Keratinocyte (primary cell): ENCODE measurements at regions not wholly inside any gene's neighbourhood (a gene's known extent, or its start where the extent isn't known, plus 50 kb on each side); places are given as distances from the start of the nearest gene placed in this dataset.

Experiments
- DNase-seq: peaks from one replicate; pipeline ENCODE4 v3.0.0-alpha.2; 2011; ENCODE audit warnings: low read depth, missing footprints, low spot score
- FAIRE-seq: peaks from 2 replicates; lab custom pipeline; 2011; peaks lifted over from hg19 to GRCh38; lab: Jason Lieb, UNC
- H2AFZ ChIP-seq: 2 replicates; pipeline ENCODE4 v1.6.0; 2012; ENCODE audit warnings: low read length, control low read depth, inconsistent platforms; ENCODE audit not compliant: control insufficient read depth
- H3K27ac ChIP-seq: 2 replicates; pipeline ENCODE4 v1.5.1; 2011; ENCODE audit warnings: low read length; ENCODE audit not compliant: control insufficient read depth, insufficient read depth
- H3K27me3 ChIP-seq: 3 replicates; pipeline ENCODE4 v1.6.0; 2011; ENCODE audit warnings: low read length; ENCODE audit not compliant: control insufficient read depth, insufficient read depth; ENCODE audit errors: extremely low read depth
- H3K36me3 ChIP-seq, 2 experiments: 2 replicates in 1 of 2; 3 replicates in 1 of 2; pipeline ENCODE4 v1.5.1; 2011; ENCODE audit warnings: low read length in 2 of 2, mild to moderate bottlenecking in 1 of 2; ENCODE audit not compliant: control insufficient read depth in 2 of 2, insufficient read depth in 2 of 2; ENCODE audit errors: extremely low read depth in 1 of 2
- H3K4me1 ChIP-seq: 3 replicates; pipeline ENCODE4 v1.5.1; 2011; ENCODE audit warnings: low read length; ENCODE audit not compliant: control insufficient read depth, insufficient read depth; ENCODE audit errors: extremely low read depth
- H3K4me2 ChIP-seq: 3 replicates; pipeline ENCODE4 v1.6.0; 2011; ENCODE audit warnings: low read depth, low read length; ENCODE audit not compliant: control insufficient read depth, insufficient read depth; ENCODE audit errors: extremely low read depth
- H3K4me3 ChIP-seq, 3 experiments: fragments of 200-600 bp in 1 of 3; sonication (generic) in 1 of 3; 2 replicates in 2 of 3; 3 replicates in 1 of 3; pipeline ENCODE4 v1.5.1; 2011 to 2016; ENCODE audit warnings: low read length in 3 of 3, mild to moderate bottlenecking in 3 of 3, control low read depth in 2 of 3, inconsistent platforms in 1 of 3, low read depth in 1 of 3, mixed read lengths in 1 of 3, mixed run types in 1 of 3, moderate library complexity in 1 of 3; ENCODE audit not compliant: control insufficient read depth in 2 of 3, insufficient read depth in 2 of 3; ENCODE audit errors: extremely low read depth in 1 of 3
- H3K79me2 ChIP-seq: 2 replicates; pipeline ENCODE4 v1.6.0; 2012; ENCODE audit warnings: low read length; ENCODE audit not compliant: control insufficient read depth, insufficient read depth
- H3K9ac ChIP-seq: 3 replicates; pipeline ENCODE4 v1.6.0; 2011; ENCODE audit warnings: low read length; ENCODE audit not compliant: control insufficient read depth, insufficient read depth; ENCODE audit errors: extremely low read depth
- H3K9me1 ChIP-seq: 3 replicates; pipeline ENCODE4 v1.6.0; 2011; ENCODE audit warnings: low read length; ENCODE audit not compliant: control insufficient read depth, insufficient read depth; ENCODE audit errors: extremely low read depth
- H3K9me3 ChIP-seq: 2 replicates; pipeline ENCODE4 v1.5.1; 2012; ENCODE audit warnings: low read depth, low read length; ENCODE audit not compliant: control insufficient read depth
- H4K20me1 ChIP-seq: 3 replicates; pipeline ENCODE4 v1.6.0; 2011; ENCODE audit warnings: low read length; ENCODE audit not compliant: control insufficient read depth, insufficient read depth; ENCODE audit errors: extremely low read depth
- EZH2 ChIP-seq: IDR thresholded peaks from one replicate; pipeline ENCODE4 v1.6.1; 2012; ENCODE audit warnings: inconsistent platforms, mild to moderate bottlenecking, low read length, moderate library complexity
- dilution Hi-C: fragments of 300-500 bp; cut with MboI; formaldehyde crosslinking; loops from one replicate; pipeline ENCODE4 v1.7.0; 2020; ENCODE audit warnings: low sequenced_read_pairs; ENCODE audit not compliant: extremely low pct_ligation_motif_present
- TF ChIP-seq, protein P1 (sequence below), 3 experiments: IDR thresholded peaks in 1 of 3; conservative IDR thresholded peaks in 1 of 3; optimal IDR thresholded peaks in 1 of 3; 2 replicates in 2 of 3; 3 replicates in 1 of 3; pipeline versions ENCODE3 to v1.5.1; 2011; ENCODE audit warnings: low read length in 3 of 3, mild to moderate bottlenecking in 3 of 3, moderate library complexity in 2 of 3, control low read depth in 1 of 3, inconsistent platforms in 1 of 3; ENCODE audit not compliant: insufficient read depth in 2 of 3; ENCODE audit errors: extremely low read depth in 1 of 3

DNA sequence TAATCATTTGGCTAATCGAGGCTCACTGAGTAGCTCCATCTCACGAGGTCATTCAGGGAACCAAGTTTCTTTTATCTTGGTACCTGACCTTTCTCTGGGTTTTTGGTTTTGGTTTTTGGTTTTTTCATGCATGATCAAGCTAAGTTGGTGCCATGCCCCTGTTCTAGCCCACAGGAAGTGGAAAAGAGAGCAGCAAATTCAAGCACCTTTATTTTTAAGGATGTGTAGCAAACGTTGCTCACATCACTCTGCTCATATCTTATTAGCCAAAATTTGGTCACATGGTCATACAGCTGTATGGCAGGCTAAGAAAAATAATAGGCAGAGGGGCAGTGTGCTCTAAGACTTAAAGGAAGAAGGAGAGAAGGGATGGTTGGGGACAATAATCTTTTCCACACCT is 593.5 kb downstream of the DIAPH3 start:
- H2AFZ ChIP-seq = no peak overlapping the region
- H3K9me1 ChIP-seq = no peaks in the 10 kb centered on the region
- no peaks in the 10 kb centered on the region for H3K4me1 ChIP-seq
- H3K36me3 ChIP-seq = no peaks in the 10 kb centered on the region
- H3K27ac ChIP-seq = no peak overlapping the region
- no peak for DNase-seq
- FAIRE-seq = no peak
- no peak overlapping the region for H3K4me2 ChIP-seq
- no peaks in the 10 kb centered on the region for H3K9me3 ChIP-seq
- H3K4me3 ChIP-seq = no peak overlapping the region
- no peaks in the 10 kb centered on the region for H3K79me2 ChIP-seq
- H3K27me3 ChIP-seq = no peaks in the 10 kb centered on the region
- H4K20me1 ChIP-seq = no peaks in the 10 kb centered on the region
- dilution Hi-C loops = no loop called here
- no peak overlapping the region for H3K9ac ChIP-seq
- TF ChIP-seq EZH2 = no peak
- TF ChIP-seq, protein P1, sequence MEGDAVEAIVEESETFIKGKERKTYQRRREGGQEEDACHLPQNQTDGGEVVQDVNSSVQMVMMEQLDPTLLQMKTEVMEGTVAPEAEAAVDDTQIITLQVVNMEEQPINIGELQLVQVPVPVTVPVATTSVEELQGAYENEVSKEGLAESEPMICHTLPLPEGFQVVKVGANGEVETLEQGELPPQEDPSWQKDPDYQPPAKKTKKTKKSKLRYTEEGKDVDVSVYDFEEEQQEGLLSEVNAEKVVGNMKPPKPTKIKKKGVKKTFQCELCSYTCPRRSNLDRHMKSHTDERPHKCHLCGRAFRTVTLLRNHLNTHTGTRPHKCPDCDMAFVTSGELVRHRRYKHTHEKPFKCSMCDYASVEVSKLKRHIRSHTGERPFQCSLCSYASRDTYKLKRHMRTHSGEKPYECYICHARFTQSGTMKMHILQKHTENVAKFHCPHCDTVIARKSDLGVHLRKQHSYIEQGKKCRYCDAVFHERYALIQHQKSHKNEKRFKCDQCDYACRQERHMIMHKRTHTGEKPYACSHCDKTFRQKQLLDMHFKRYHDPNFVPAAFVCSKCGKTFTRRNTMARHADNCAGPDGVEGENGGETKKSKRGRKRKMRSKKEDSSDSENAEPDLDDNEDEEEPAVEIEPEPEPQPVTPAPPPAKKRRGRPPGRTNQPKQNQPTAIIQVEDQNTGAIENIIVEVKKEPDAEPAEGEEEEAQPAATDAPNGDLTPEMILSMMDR (optimal IDR thresholded peaks at IDR 0.05 in 1 of 3, IDR thresholded peaks at IDR 0.05 in 1 of 3, conservative IDR thresholded peaks at IDR 0.05 in 1 of 3; ENCODE audit: extremely low read depth in 1 of 3, insufficient read depth in 2 of 3, low read length in 3 of 3) = no peak

DNA sequence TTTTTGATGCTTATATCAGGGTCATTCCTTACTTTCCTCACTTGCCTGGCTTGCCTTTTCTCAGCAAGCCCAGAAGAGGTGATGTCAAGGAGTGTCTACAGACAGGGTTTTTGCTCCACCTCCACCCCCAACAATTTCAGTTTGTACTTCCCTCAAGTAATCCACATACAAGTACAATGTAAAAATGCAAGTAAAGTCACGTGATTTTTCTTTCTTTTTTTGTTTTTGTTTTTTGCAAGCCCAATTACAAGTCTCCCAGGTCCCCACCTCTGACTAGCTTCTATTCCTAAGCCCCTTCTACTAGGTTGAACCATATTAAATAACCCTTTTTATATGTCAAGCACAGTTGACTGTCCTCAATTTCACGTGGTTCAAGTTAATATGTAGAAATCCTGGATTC is 579.6 kb downstream of the DIAPH3 start:
- Histone ChIP-seq H3K27ac (no peak overlapping the region), H3K27me3 (no peaks in the 10 kb centered on the region), H3K9me1 (no peaks in the 10 kb centered on the region), H3K36me3 (no peaks in the 10 kb centered on the region), H3K79me2 (no peaks in the 10 kb centered on the region), H3K4me2 (no peak overlapping the region), H4K20me1 (no peaks in the 10 kb centered on the region), H3K4me3 (no peak overlapping the region), H3K9ac (no peak overlapping the region), H3K9me3 (no peaks in the 10 kb centered on the region), H3K4me1 (no peaks in the 10 kb centered on the region), H2AFZ (no peak overlapping the region)
- DNase-seq (no peak), FAIRE-seq (no peak)
- TF ChIP-seq EZH2 = no peak
- TF ChIP-seq, protein P1 (optimal IDR thresholded peaks at IDR 0.05 in 1 of 3, IDR thresholded peaks at IDR 0.05 in 1 of 3, conservative IDR thresholded peaks at IDR 0.05 in 1 of 3; ENCODE audit: extremely low read depth in 1 of 3, insufficient read depth in 2 of 3, low read length in 3 of 3) = no peak
- dilution Hi-C loops = no loop called here
